ENCODE measurements at regions not wholly inside any gene's neighbourhood (a gene's known extent, or its start where the extent isn't known, plus 50 kb on each side); places are given as distances from the start of the nearest gene placed in this dataset.
"Not testable (repeated sequence)": the region's sequence is repeated elsewhere in the genome, so short reads cannot be mapped to it uniquely, and the experiment has no call there.

- WGBS (ENCODE audit: insufficient coverage, low lambda C conversion rate): 80% methylated on average over 2 of the region's 4 CpGs
- Histone ChIP-seq H3K36me3 (ENCODE audit: control insufficient read depth, insufficient read depth, low read length) (no peaks in the 10 kb centered on the region), H3K27me3 (ENCODE audit: control insufficient read depth, insufficient read depth, low read length) (no peaks in the 10 kb centered on the region), H3K9me3 (ENCODE audit: control insufficient read depth, low read depth, low read length) (no peaks in the 10 kb centered on the region), H3K27ac (ENCODE audit: low read length) (no peak overlapping the region), H3K4me3 (ENCODE audit: low read length) (no peak overlapping the region), H3K4me1 (ENCODE audit: control insufficient read depth, insufficient read depth, low read length) (no peaks in the 10 kb centered on the region)
- DNase-seq: no peak
These were observed 321.0 kb upstream of the C1orf174 start for GRCh38 chr1:4221107-4221506.

GRCh38 chr1:4224684-4225467, 324.8 kb upstream of the C1orf174 start:
- Histone ChIP-seq H3K27ac (ENCODE audit: low read length) (no peak overlapping the region), H3K4me1 (ENCODE audit: control insufficient read depth, insufficient read depth, low read length) (no peaks in the 10 kb centered on the region), H3K4me3 (ENCODE audit: low read length) (no peak overlapping the region), H3K27me3 (ENCODE audit: control insufficient read depth, insufficient read depth, low read length) (no peaks in the 10 kb centered on the region), H3K9me3 (ENCODE audit: control insufficient read depth, low read depth, low read length) (no peaks in the 10 kb centered on the region), H3K36me3 (ENCODE audit: control insufficient read depth, insufficient read depth, low read length) (no peaks in the 10 kb centered on the region)
- 100% methylated on average over 1 of the region's 18 CpGs for WGBS (ENCODE audit: insufficient coverage, low lambda C conversion rate)
- DNase-seq: no peak

- no CpG with 5 or more reads among the region's 15 CpGs for WGBS (ENCODE audit: insufficient coverage, low lambda C conversion rate)
- no peaks in the 10 kb centered on the region for H3K9me3 ChIP-seq (ENCODE audit: control insufficient read depth, low read depth, low read length)
These were observed 327.9 kb upstream of the C1orf174 start for GRCh38 chr1:4227986-4228385.

GRCh38 chr1:4253935-4254334, 353.9 kb upstream of the C1orf174 start:
- no peak for DNase-seq
- Histone ChIP-seq H3K27ac (ENCODE audit: low read length) (no peak overlapping the region), H3K4me1 (ENCODE audit: control insufficient read depth, insufficient read depth, low read length) (no peaks in the 10 kb centered on the region), H3K36me3 (ENCODE audit: control insufficient read depth, insufficient read depth, low read length) (no peaks in the 10 kb centered on the region), H3K4me3 (ENCODE audit: low read length) (no peak overlapping the region), H3K27me3 (ENCODE audit: control insufficient read depth, insufficient read depth, low read length) (no peaks in the 10 kb centered on the region), H3K9me3 (ENCODE audit: control insufficient read depth, low read depth, low read length) (peaks cover 4% of the 10 kb centered on the region)
- WGBS (ENCODE audit: insufficient coverage, low lambda C conversion rate): no CpG with 5 or more reads among the region's 4 CpGs

More at GRCh38 chr1:4227986-4228385, 327.9 kb upstream of the C1orf174 start:
- Histone ChIP-seq H3K4me1 (ENCODE audit: control insufficient read depth, insufficient read depth, low read length) (no peaks in the 10 kb centered on the region), H3K27me3 (ENCODE audit: control insufficient read depth, insufficient read depth, low read length) (no peaks in the 10 kb centered on the region), H3K36me3 (ENCODE audit: control insufficient read depth, insufficient read depth, low read length) (no peaks in the 10 kb centered on the region), H3K4me3 (ENCODE audit: low read length) (no peak overlapping the region), H3K27ac (ENCODE audit: low read length) (no peak overlapping the region)
- DNase-seq: no peak

- no CpG with 5 or more reads among the region's 4 CpGs for WGBS (ENCODE audit: insufficient coverage, low lambda C conversion rate)
These were observed 356.3 kb upstream of the C1orf174 start for GRCh38 chr1:4256351-4256750.

GRCh38 chr1:4258146-4258777, 358.2 kb upstream of the C1orf174 start:
- H3K36me3 ChIP-seq (ENCODE audit: control insufficient read depth, insufficient read depth, low read length); H3K27me3 ChIP-seq (ENCODE audit: control insufficient read depth, insufficient read depth, low read length); H3K27ac ChIP-seq (ENCODE audit: low read length); H3K9me3 ChIP-seq (ENCODE audit: control insufficient read depth, low read depth, low read length); H3K4me1 ChIP-seq (ENCODE audit: control insufficient read depth, insufficient read depth, low read length); DNase-seq; H3K4me3 ChIP-seq (ENCODE audit: low read length): not testable (repeated sequence)
- no CpG with 5 or more reads among the region's 2 CpGs for WGBS (ENCODE audit: insufficient coverage, low lambda C conversion rate)

More at GRCh38 chr1:4256351-4256750, 356.3 kb upstream of the C1orf174 start:
- Histone ChIP-seq H3K4me3 (ENCODE audit: low read length) (no peak overlapping the region), H3K27me3 (ENCODE audit: control insufficient read depth, insufficient read depth, low read length) (no peaks in the 10 kb centered on the region), H3K4me1 (ENCODE audit: control insufficient read depth, insufficient read depth, low read length) (no peaks in the 10 kb centered on the region), H3K27ac (ENCODE audit: low read length) (no peak overlapping the region), H3K36me3 (ENCODE audit: control insufficient read depth, insufficient read depth, low read length) (no peaks in the 10 kb centered on the region), H3K9me3 (ENCODE audit: control insufficient read depth, low read depth, low read length) (peaks cover 4% of the 10 kb centered on the region)
- DNase-seq: no peak

GRCh38 chr1:4261327-4261726, 361.3 kb upstream of the C1orf174 start:
- no peak for DNase-seq
- Histone ChIP-seq H3K27ac (ENCODE audit: low read length) (no peak overlapping the region), H3K4me1 (ENCODE audit: control insufficient read depth, insufficient read depth, low read length) (no peaks in the 10 kb centered on the region), H3K9me3 (ENCODE audit: control insufficient read depth, low read depth, low read length) (peaks cover 4% of the 10 kb centered on the region), H3K27me3 (ENCODE audit: control insufficient read depth, insufficient read depth, low read length) (no peaks in the 10 kb centered on the region), H3K36me3 (ENCODE audit: control insufficient read depth, insufficient read depth, low read length) (no peaks in the 10 kb centered on the region), H3K4me3 (ENCODE audit: low read length) (no peak overlapping the region)
- WGBS (ENCODE audit: insufficient coverage, low lambda C conversion rate): 79% methylated on average over 2 of the region's 2 CpGs

- Histone ChIP-seq H3K27me3 (ENCODE audit: control insufficient read depth, insufficient read depth, low read length) (no peaks in the 10 kb centered on the region), H3K4me3 (ENCODE audit: low read length) (no peak overlapping the region), H3K9me3 (ENCODE audit: control insufficient read depth, low read depth, low read length) (peaks cover 4% of the 10 kb centered on the region), H3K36me3 (ENCODE audit: control insufficient read depth, insufficient read depth, low read length) (no peaks in the 10 kb centered on the region), H3K4me1 (ENCODE audit: control insufficient read depth, insufficient read depth, low read length) (peaks cover 10% of the 10 kb centered on the region), H3K27ac (ENCODE audit: low read length) (no peak overlapping the region)
- no peak for DNase-seq
- WGBS (ENCODE audit: insufficient coverage, low lambda C conversion rate): no CpG with 5 or more reads among the region's 2 CpGs
These were observed 362.6 kb upstream of the C1orf174 start for GRCh38 chr1:4262665-4263064.

- H3K4me3 ChIP-seq (ENCODE audit: low read length): no peak overlapping the region
- no peaks in the 10 kb centered on the region for H3K36me3 ChIP-seq (ENCODE audit: control insufficient read depth, insufficient read depth, low read length)
- H3K9me3 ChIP-seq (ENCODE audit: control insufficient read depth, low read depth, low read length): peaks cover under 1% of the 10 kb centered on the region
- H3K27ac ChIP-seq (ENCODE audit: low read length): no peak overlapping the region
- DNase-seq: no peak
- WGBS (ENCODE audit: insufficient coverage, low lambda C conversion rate): no CpG with 5 or more reads among the region's 2 CpGs
- H3K27me3 ChIP-seq (ENCODE audit: control insufficient read depth, insufficient read depth, low read length): no peaks in the 10 kb centered on the region
- peaks cover 18% of the 10 kb centered on the region for H3K4me1 ChIP-seq (ENCODE audit: control insufficient read depth, insufficient read depth, low read length)
These were observed 363.6 kb upstream of the C1orf174 start for GRCh38 chr1:4263699-4264098.

GRCh38 chr1:4265836-4266235, 365.8 kb upstream of the C1orf174 start:
- DNase-seq: no peak
- H3K27ac ChIP-seq (ENCODE audit: low read length): no peak overlapping the region
- WGBS (ENCODE audit: insufficient coverage, low lambda C conversion rate): no CpG with 5 or more reads among the region's 1 CpG
- no peak overlapping the region for H3K4me3 ChIP-seq (ENCODE audit: low read length)
- H3K9me3 ChIP-seq (ENCODE audit: control insufficient read depth, low read depth, low read length): no peaks in the 10 kb centered on the region
- no peaks in the 10 kb centered on the region for H3K27me3 ChIP-seq (ENCODE audit: control insufficient read depth, insufficient read depth, low read length)
- H3K36me3 ChIP-seq (ENCODE audit: control insufficient read depth, insufficient read depth, low read length): no peaks in the 10 kb centered on the region
- peaks cover 25% of the 10 kb centered on the region for H3K4me1 ChIP-seq (ENCODE audit: control insufficient read depth, insufficient read depth, low read length)
